OCI-LY1 (cell line): ENCODE measurements at regions not wholly inside any gene's neighbourhood (a gene's known extent, or its start where the extent isn't known, plus 50 kb on each side); places are given as distances from the start of the nearest gene placed in this dataset.

Experiments
- H2AFZ ChIP-seq: fragments of 200-600 bp; sonication (generic), shearing (Covaris generic); 2 replicates; pipeline ENCODE4 v1.6.0; 2014; ENCODE audit warnings: antibody characterized with exemption, mild to moderate bottlenecking, low read length
- H3F3A ChIP-seq: fragments of 200-600 bp; sonication (generic), shearing (Covaris generic); 2 replicates; pipeline ENCODE4 v1.6.0; 2014; ENCODE audit warnings: mild to moderate bottlenecking, antibody characterized with exemption, low read length, moderate library complexity; ENCODE audit not compliant: insufficient read depth
- H3K27ac ChIP-seq: fragments of 200-600 bp; sonication (generic); 2 replicates; pipeline ENCODE4 v1.5.1; 2014; ENCODE audit warnings: low read length, mixed run types, mild to moderate bottlenecking, low read depth; ENCODE audit not compliant: poor library complexity, severe bottlenecking
- H3K27me3 ChIP-seq: fragments of 200-600 bp; sonication (generic); 2 replicates; pipeline ENCODE4 v1.6.0; 2014; ENCODE audit warnings: antibody characterized with exemption, mild to moderate bottlenecking, low read length, moderate library complexity; ENCODE audit not compliant: insufficient read depth
- H3K36me3 ChIP-seq: fragments of 200-600 bp; sonication (generic); 2 replicates; pipeline ENCODE4 v1.6.1; 2014; ENCODE audit warnings: mild to moderate bottlenecking, antibody characterized with exemption, low read length, moderate library complexity, mixed read lengths; ENCODE audit not compliant: insufficient read depth
- H3K4me1 ChIP-seq: fragments of 200-600 bp; sonication (generic); 2 replicates; pipeline ENCODE4 v1.5.1; 2014; ENCODE audit warnings: mild to moderate bottlenecking, low read length, moderate library complexity; ENCODE audit not compliant: insufficient read depth, severe bottlenecking
- H3K4me2 ChIP-seq: fragments of 200-600 bp; sonication (generic), shearing (Covaris generic); 2 replicates; pipeline ENCODE4 v1.6.1; 2014; ENCODE audit warnings: low read length
- H3K4me3 ChIP-seq: fragments of 200-600 bp; sonication (generic); 2 replicates; pipeline ENCODE4 v1.5.1; 2014; ENCODE audit warnings: low read length, low read depth, mild to moderate bottlenecking, mixed read lengths; ENCODE audit not compliant: poor library complexity, severe bottlenecking
- H3K79me2 ChIP-seq: fragments of 200-600 bp; shearing (Covaris generic); 2 replicates; pipeline ENCODE4 v1.6.1; 2016; ENCODE audit warnings: mixed run types, low read length, mixed read lengths; ENCODE audit not compliant: insufficient read depth
- H3K9ac ChIP-seq: fragments of 200-600 bp; sonication (generic), shearing (Covaris generic); 2 replicates; pipeline ENCODE4 v1.6.1; 2014; ENCODE audit warnings: mild to moderate bottlenecking, low read length, mixed read lengths
- H3K9me2 ChIP-seq: fragments of 200-600 bp; sonication (generic), shearing (Covaris generic); 2 replicates; pipeline ENCODE4 v1.6.1; 2014; ENCODE audit warnings: low read depth, mild to moderate bottlenecking, low read length, mixed read lengths
- H3K9me3 ChIP-seq: fragments of 200-600 bp; shearing (Covaris generic); 2 replicates; pipeline ENCODE4 v1.6.1; 2014; ENCODE audit warnings: low read length, mixed read lengths
- H4K20me1 ChIP-seq: fragments of 200-600 bp; sonication (generic), shearing (Covaris generic); 2 replicates; pipeline ENCODE4 v1.6.0; 2016; ENCODE audit warnings: mild to moderate bottlenecking, low read length; ENCODE audit not compliant: insufficient read depth
- EZH2 ChIP-seq: fragments of 200-600 bp; sonication (generic), shearing (Covaris generic); IDR thresholded peaks from 2 replicates; pipeline ENCODE4 v1.8.0; 2017; ENCODE audit warnings: borderline replicate concordance, mixed run types, mild to moderate bottlenecking, antibody characterized with exemption, low read length, moderate library complexity, mixed read lengths
- TF ChIP-seq, protein P1 (sequence below): fragments of 200-600 bp; sonication (generic), shearing (Covaris generic); IDR thresholded peaks from 2 replicates; pipeline ENCODE4 v1.5.1; 2017; ENCODE audit warnings: mild to moderate bottlenecking, antibody characterized with exemption, low read length, moderate library complexity, mixed read lengths

DNA sequence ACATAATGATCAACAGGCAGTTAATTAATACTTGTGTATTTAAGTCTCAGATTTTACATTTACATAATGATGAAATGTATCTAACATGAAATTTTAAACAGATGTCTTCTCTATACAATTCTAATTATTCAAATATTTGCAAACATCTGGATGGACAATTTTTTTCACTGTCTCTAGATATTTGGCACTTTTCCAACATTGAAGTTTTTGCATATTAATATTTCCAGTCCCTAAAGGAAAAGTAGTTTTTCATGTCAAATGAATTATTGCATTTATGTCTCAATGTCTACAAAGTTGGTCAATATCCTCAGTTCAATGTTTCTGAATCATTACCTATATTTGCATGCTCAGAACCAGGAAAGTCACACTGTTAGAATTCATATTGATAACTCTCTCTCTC lies 560.9 kb upstream of the PKDCC start:
- Histone ChIP-seq H3K9me2 (no peaks in the 10 kb centered on the region), H3K27me3 (no peaks in the 10 kb centered on the region), H3K79me2 (no peaks in the 10 kb centered on the region), H3F3A (no peaks in the 10 kb centered on the region), H3K4me2 (no peak overlapping the region), H2AFZ (no peak overlapping the region), H3K9ac (no peak overlapping the region), H4K20me1 (no peaks in the 10 kb centered on the region), H3K9me3 (no peaks in the 10 kb centered on the region), H3K36me3 (no peaks in the 10 kb centered on the region), H3K4me1 (no peaks in the 10 kb centered on the region), H3K27ac (no peak overlapping the region), H3K4me3 (no peak overlapping the region)
- no peak for TF ChIP-seq EZH2
- TF ChIP-seq, protein P1, sequence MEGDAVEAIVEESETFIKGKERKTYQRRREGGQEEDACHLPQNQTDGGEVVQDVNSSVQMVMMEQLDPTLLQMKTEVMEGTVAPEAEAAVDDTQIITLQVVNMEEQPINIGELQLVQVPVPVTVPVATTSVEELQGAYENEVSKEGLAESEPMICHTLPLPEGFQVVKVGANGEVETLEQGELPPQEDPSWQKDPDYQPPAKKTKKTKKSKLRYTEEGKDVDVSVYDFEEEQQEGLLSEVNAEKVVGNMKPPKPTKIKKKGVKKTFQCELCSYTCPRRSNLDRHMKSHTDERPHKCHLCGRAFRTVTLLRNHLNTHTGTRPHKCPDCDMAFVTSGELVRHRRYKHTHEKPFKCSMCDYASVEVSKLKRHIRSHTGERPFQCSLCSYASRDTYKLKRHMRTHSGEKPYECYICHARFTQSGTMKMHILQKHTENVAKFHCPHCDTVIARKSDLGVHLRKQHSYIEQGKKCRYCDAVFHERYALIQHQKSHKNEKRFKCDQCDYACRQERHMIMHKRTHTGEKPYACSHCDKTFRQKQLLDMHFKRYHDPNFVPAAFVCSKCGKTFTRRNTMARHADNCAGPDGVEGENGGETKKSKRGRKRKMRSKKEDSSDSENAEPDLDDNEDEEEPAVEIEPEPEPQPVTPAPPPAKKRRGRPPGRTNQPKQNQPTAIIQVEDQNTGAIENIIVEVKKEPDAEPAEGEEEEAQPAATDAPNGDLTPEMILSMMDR, result no peak

DNA sequence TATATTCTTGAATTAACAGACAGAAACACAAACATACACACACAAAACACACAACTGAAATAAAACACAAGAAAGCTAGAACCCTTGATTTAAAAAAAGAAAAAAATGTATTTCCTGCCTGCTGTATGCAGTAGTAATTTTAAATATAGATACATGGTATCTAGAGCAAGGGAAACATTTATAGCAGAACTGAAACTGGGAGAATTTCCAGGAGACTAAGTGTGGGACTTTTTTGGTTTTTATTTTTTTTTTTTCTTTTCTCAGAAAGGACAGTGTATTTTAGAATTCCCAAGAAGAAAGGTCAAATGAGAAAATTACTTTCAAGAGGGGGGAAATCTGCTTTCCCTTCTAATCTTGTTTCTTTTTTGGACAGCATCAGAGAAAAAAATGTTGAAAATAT lies 558.9 kb upstream of the PKDCC start:
- no peaks in the 10 kb centered on the region for H3K79me2 ChIP-seq
- no peak overlapping the region for H3K4me3 ChIP-seq
- no peak overlapping the region for H3K9ac ChIP-seq
- H4K20me1 ChIP-seq, result no peaks in the 10 kb centered on the region
- no peaks in the 10 kb centered on the region for H3K9me3 ChIP-seq
- H3K4me2 ChIP-seq, result no peak overlapping the region
- H3F3A ChIP-seq, result no peaks in the 10 kb centered on the region
- H3K27ac ChIP-seq, result no peak overlapping the region
- TF ChIP-seq, protein P1, result no peak
- no peak for TF ChIP-seq EZH2
- no peaks in the 10 kb centered on the region for H3K9me2 ChIP-seq
- H3K36me3 ChIP-seq, result no peaks in the 10 kb centered on the region
- no peak overlapping the region for H2AFZ ChIP-seq
- no peaks in the 10 kb centered on the region for H3K4me1 ChIP-seq
- no peaks in the 10 kb centered on the region for H3K27me3 ChIP-seq

DNA sequence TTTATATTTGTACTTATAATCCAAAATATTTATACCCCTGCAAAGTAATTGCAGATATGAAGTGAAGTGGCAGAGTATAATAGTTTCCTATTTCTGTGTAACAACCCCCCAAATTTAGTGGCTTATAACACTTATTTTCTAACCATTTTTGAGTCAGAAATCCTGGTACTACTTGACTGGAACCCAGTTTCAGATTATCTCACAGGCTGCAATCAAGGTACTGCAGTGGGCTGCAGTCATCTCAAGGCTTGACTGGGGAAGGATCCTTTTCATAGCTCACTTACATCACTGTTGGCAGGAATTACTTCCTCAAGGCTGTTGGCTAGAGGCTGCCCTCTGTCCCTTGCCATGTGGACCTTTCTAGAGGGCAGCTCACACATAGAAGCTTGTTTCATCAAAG lies 558.2 kb upstream of the PKDCC start:
- Histone ChIP-seq H2AFZ (no peak overlapping the region), H4K20me1 (no peaks in the 10 kb centered on the region), H3K9me3 (peaks cover 3% of the 10 kb centered on the region; the same call in 1 of the 2 replicates), H3K4me2 (no peak overlapping the region), H3F3A (no peaks in the 10 kb centered on the region), H3K9me2 (no peaks in the 10 kb centered on the region), H3K4me3 (no peak overlapping the region), H3K9ac (no peak overlapping the region), H3K79me2 (no peaks in the 10 kb centered on the region), H3K27ac (no peak overlapping the region), H3K4me1 (no peaks in the 10 kb centered on the region), H3K27me3 (no peaks in the 10 kb centered on the region), H3K36me3 (no peaks in the 10 kb centered on the region)
- TF ChIP-seq, protein P1, result no peak
